ENCODE measurements at regions not wholly inside any gene's neighbourhood (a gene's known extent, or its start where the extent isn't known, plus 50 kb on each side); places are given as distances from the start of the nearest gene placed in this dataset.

GRCh38 chr13:76326343-76326742 is 559.9 kb downstream of the KCTD12 start:
- no peak for TF ChIP-seq CTCF (IDR thresholded peaks at IDR 0.05)
- no peak for TF ChIP-seq POLR2A (IDR thresholded peaks at IDR 0.05; ENCODE audit: low read depth)
